Testis (tissue), 2 donors: ENCODE measurements at regions not wholly inside any gene's neighbourhood (a gene's known extent, or its start where the extent isn't known, plus 50 kb on each side); places are given as distances from the start of the nearest gene placed in this dataset.

Experiments used
- CTCF ChIP-seq, 3 experiments: fragments of 450-650 bp in 2 of 3; fragments of 200-600 bp in 1 of 3; sonication (generic) in 1 of 3; IDR thresholded peaks; one replicate each; pipeline ENCODE4 v1.5.1; 2016 to 2019; ENCODE audit warnings: antibody characterized with exemption in 3 of 3, mild to moderate bottlenecking in 2 of 3, moderate library complexity in 1 of 3
- POLR2A ChIP-seq: fragments of 450-650 bp; IDR thresholded peaks from one replicate; pipeline ENCODE4 v1.6.1; 2017; ENCODE audit warnings: antibody characterized with exemption, mild to moderate bottlenecking, moderate library complexity

GRCh38 chr6:67914419-67914818 is 720.7 kb upstream of the ADGRB3 start:
- no peak for TF ChIP-seq CTCF (IDR thresholded peaks at IDR 0.05)
- no peak for TF ChIP-seq POLR2A
